Neutrophil (primary cell): ENCODE measurements at regions not wholly inside any gene's neighbourhood (a gene's known extent, or its start where the extent isn't known, plus 50 kb on each side); places are given as distances from the start of the nearest gene placed in this dataset.

Experiments
- H3K27ac ChIP-seq: fragments of 200-600 bp; sonication (generic); 2 replicates; pipeline ENCODE4 v1.5.1; 2016; ENCODE audit warnings: mild to moderate bottlenecking, moderate library complexity
- H3K27me3 ChIP-seq: fragments of 200-600 bp; sonication (generic); 2 replicates; pipeline ENCODE4 v1.6.0; 2016; ENCODE audit warnings: mild to moderate bottlenecking
- H3K36me3 ChIP-seq: fragments of 200-600 bp; sonication (generic); 2 replicates; pipeline ENCODE4 v1.5.1; 2017
- H3K4me1 ChIP-seq, 2 experiments: fragments of 200-600 bp in 1 of 2; sonication (generic) in 1 of 2; 1 replicate in 1 of 2; 2 replicates in 1 of 2; pipeline versions ENCODE4 v1.5.1 to v1.6.1; 2013 to 2016; ENCODE audit warnings: low read depth in 1 of 2, low read length in 1 of 2, mild to moderate bottlenecking in 1 of 2, moderate library complexity in 1 of 2; ENCODE audit not compliant: control insufficient read depth in 1 of 2, insufficient read depth in 1 of 2
- H3K4me3 ChIP-seq, 2 experiments: fragments of 200-600 bp in 1 of 2; sonication (generic) in 1 of 2; 1 replicate in 1 of 2; 2 replicates in 1 of 2; pipeline ENCODE4 v1.5.1; 2013 to 2016; ENCODE audit warnings: low read depth in 1 of 2, low read length in 1 of 2, mild to moderate bottlenecking in 1 of 2, moderate library complexity in 1 of 2
- H3K9me3 ChIP-seq: fragments of 200-600 bp; sonication (generic); 2 replicates; pipeline ENCODE4 v1.5.1; 2016
- CTCF ChIP-seq: fragments of 200-600 bp; sonication (generic); IDR thresholded peaks from 2 replicates; pipeline ENCODE4 v1.5.1; 2016; ENCODE audit warnings: antibody characterized with exemption

DNA sequence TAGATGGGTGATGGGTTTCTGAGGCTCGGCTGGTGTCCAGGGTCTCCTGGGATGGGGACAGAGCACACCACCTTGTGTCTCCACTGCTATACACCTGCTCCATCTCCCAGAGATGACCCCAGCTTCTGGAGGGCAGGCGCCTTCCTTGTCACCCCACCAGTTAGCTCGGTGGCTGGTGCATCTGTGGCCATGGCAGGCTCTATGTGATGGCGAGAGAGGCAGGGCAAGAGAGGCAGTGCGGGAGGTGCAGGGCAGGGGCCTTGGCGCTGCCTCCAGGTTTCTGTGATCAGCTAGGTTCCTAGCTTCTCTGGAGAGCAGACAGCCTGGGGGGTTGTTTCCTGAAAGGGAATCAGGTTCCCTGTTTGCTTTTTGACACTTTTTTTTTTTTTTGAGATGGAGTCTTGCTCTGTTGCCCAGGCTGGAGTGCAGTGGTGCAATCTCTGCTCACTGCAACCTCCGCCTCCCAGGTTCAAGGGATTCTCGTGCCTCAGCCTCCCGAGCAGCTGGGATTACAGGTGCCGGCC is 69.0 kb upstream of the ZNF536 start:
- Histone ChIP-seq H3K9me3 (no peaks in the 10 kb centered on the region), H3K36me3 (no peaks in the 10 kb centered on the region), H3K4me3 (no peak overlapping the region), H3K4me1 (no peaks in the 10 kb centered on the region), H3K27me3 (no peaks in the 10 kb centered on the region), H3K27ac (no peak overlapping the region)
- TF ChIP-seq CTCF: no peak

- Histone ChIP-seq H3K27ac (no peak overlapping the region), H3K4me1 (no peaks in the 10 kb centered on the region), H3K9me3 (no peaks in the 10 kb centered on the region), H3K36me3 (no peaks in the 10 kb centered on the region), H3K4me3 (no peak overlapping the region), H3K27me3 (no peaks in the 10 kb centered on the region)
- no peak for TF ChIP-seq CTCF
These were observed 67.6 kb upstream of the ZNF536 start for GRCh38 chr19:30304540-30304939.

- Histone ChIP-seq H3K9me3 (no peaks in the 10 kb centered on the region), H3K4me1 (no peaks in the 10 kb centered on the region), H3K4me3 (no peak overlapping the region), H3K27ac (no peak overlapping the region), H3K36me3 (no peaks in the 10 kb centered on the region), H3K27me3 (no peaks in the 10 kb centered on the region)
- no peak for TF ChIP-seq CTCF
These were observed 66.7 kb upstream of the ZNF536 start for GRCh38 chr19:30305346-30306060.

- no peak for TF ChIP-seq CTCF
- Histone ChIP-seq H3K27ac (no peak overlapping the region), H3K9me3 (no peaks in the 10 kb centered on the region), H3K4me1 (no peaks in the 10 kb centered on the region), H3K36me3 (no peaks in the 10 kb centered on the region), H3K4me3 (no peak overlapping the region), H3K27me3 (no peaks in the 10 kb centered on the region)
These were observed 64.8 kb upstream of the ZNF536 start for GRCh38 chr19:30307191-30307974.

- Histone ChIP-seq H3K4me3 (no peak overlapping the region), H3K27ac (no peak overlapping the region), H3K27me3 (no peaks in the 10 kb centered on the region), H3K4me1 (no peaks in the 10 kb centered on the region), H3K36me3 (no peaks in the 10 kb centered on the region), H3K9me3 (no peaks in the 10 kb centered on the region)
- TF ChIP-seq CTCF: no peak
These were observed 63.0 kb upstream of the ZNF536 start for GRCh38 chr19:30309176-30309575.
